Naive thymus-derived CD4-positive, alpha-beta T cell (primary cell): ENCODE measurements at regions not wholly inside any gene's neighbourhood (a gene's known extent, or its start where the extent isn't known, plus 50 kb on each side); places are given as distances from the start of the nearest gene placed in this dataset.
A peak's percentile ranks its signal among the peaks of the same experiment; 100 is the strongest.

ENCODE experiments used
- ATAC-seq: fragments of 150-1000 bp; cut with Tn5 transposase; 2 replicates; pipeline ENCODE4 v1.10.0; 2021; ENCODE audit warnings: mild to moderate bottlenecking, moderate library complexity
- CTCF ChIA-PET: fragments of 350-600 bp; sonication (Branson Sonifier 250); formaldehyde crosslinking; loops from one replicate; lab custom pipeline; 2021; ENCODE audit warnings: antibody characterized with exemption; lab: Charles Lee
- POLR2A ChIA-PET: fragments of 350-600 bp; sonication (Branson Sonifier 250); formaldehyde crosslinking; loops from one replicate; lab custom pipeline; 2021; ENCODE audit warnings: antibody characterized with exemption, inconsistent platforms; lab: Charles Lee
- DNase-seq, 9 donors: peaks; one replicate each; pipeline versions ENCODE4 v3.0.0 to v3.0.0-alpha.2; 2020 to 2022; ENCODE audit warnings: mixed read lengths in 1 of 9
- H3K27ac ChIP-seq: one replicate; pipeline ENCODE4 v1.7.0; 2013; ENCODE audit warnings: mild to moderate bottlenecking, low read depth, low read length, moderate library complexity
- H3K27me3 ChIP-seq, 2 donors: one replicate each; pipeline ENCODE4 v1.7.0; 2013; ENCODE audit warnings: low read length in 2 of 2, mild to moderate bottlenecking in 2 of 2, moderate library complexity in 2 of 2; ENCODE audit not compliant: control insufficient read depth in 2 of 2, insufficient read depth in 2 of 2
- H3K36me3 ChIP-seq, 3 experiments: 1 replicate in 2 of 3; 2 replicates in 1 of 3; pipeline ENCODE4 v1.7.0; 2013; ENCODE audit warnings: low read length in 3 of 3, mild to moderate bottlenecking in 3 of 3, moderate library complexity in 1 of 3; ENCODE audit not compliant: insufficient read depth in 3 of 3, control insufficient read depth in 2 of 3
- H3K4me1 ChIP-seq, 2 donors: one replicate each; pipeline ENCODE4 v1.7.0; 2013; ENCODE audit warnings: low read length in 2 of 2, mild to moderate bottlenecking in 2 of 2, moderate library complexity in 1 of 2; ENCODE audit not compliant: control insufficient read depth in 2 of 2, insufficient read depth in 2 of 2
- H3K4me3 ChIP-seq: 2 replicates; pipeline ENCODE4 v1.7.0; 2013; ENCODE audit warnings: mild to moderate bottlenecking, low read length
- H3K9me3 ChIP-seq, 3 experiments: 1 replicate in 2 of 3; 2 replicates in 1 of 3; pipeline ENCODE4 v1.7.0; 2013; ENCODE audit warnings: low read length in 3 of 3; ENCODE audit not compliant: control insufficient read depth in 2 of 3
- H3K27ac Mint-ChIP-seq, 9 donors: one replicate each; pipeline ENCODE4 v1.8.0; 2020 to 2022; ENCODE audit warnings: mixed read lengths in 9 of 9, mild to moderate bottlenecking in 8 of 9, moderate library complexity in 5 of 9, inconsistent platforms in 2 of 9
- H3K27me3 Mint-ChIP-seq, 5 donors: one replicate each; pipeline ENCODE4 v1.8.0; 2021 to 2022; ENCODE audit warnings: mixed read lengths in 5 of 5, mild to moderate bottlenecking in 1 of 5
- H3K36me3 Mint-ChIP-seq, 5 donors: one replicate each; pipeline ENCODE4 v1.8.0; 2020 to 2022; ENCODE audit warnings: mixed read lengths in 5 of 5, mild to moderate bottlenecking in 3 of 5, inconsistent platforms in 1 of 5
- H3K4me1 Mint-ChIP-seq, 7 donors: one replicate each; pipeline ENCODE4 v1.8.0; 2020 to 2022; ENCODE audit warnings: mixed read lengths in 7 of 7, mild to moderate bottlenecking in 3 of 7, inconsistent platforms in 1 of 7
- H3K4me3 Mint-ChIP-seq, 10 donors: one replicate each; pipeline ENCODE4 v1.8.0; 2020 to 2022; ENCODE audit warnings: mild to moderate bottlenecking in 10 of 10, mixed read lengths in 10 of 10, moderate library complexity in 6 of 10, inconsistent platforms in 2 of 10
- H3K9me3 Mint-ChIP-seq, 11 donors: one replicate each; pipeline ENCODE4 v1.8.0; 2020 to 2022; ENCODE audit warnings: mixed read lengths in 11 of 11, mild to moderate bottlenecking in 4 of 11, inconsistent platforms in 1 of 11, moderate library complexity in 1 of 11
- intact Hi-C, 2 donors: fragments of 100-400 bp; cut with micrococcal nuclease; formaldehyde crosslinking; loops; one replicate each; pipeline ENCODE4 v1.15.1; 2023

GRCh38 chr2:199581935-199582360 lies 124.2 kb upstream of the SATB2 start:
- no peaks in the 10 kb centered on the region for H3K4me1 ChIP-seq
- Mint-ChIP-seq H3K9me3 (no peaks in the 10 kb centered on the region), H3K4me3 (peak overlapping the region in 1 of 10 donors; percentile 44), H3K27ac (no peak overlapping the region), H3K27me3 (peaks cover 7 to 22% (median 12%) of the 10 kb centered on the region in 5 donors), H3K36me3 (no peaks in the 10 kb centered on the region), H3K4me1 (peaks cover 0 to 8% (median 0%) of the 10 kb centered on the region in 7 donors)
- POLR2A ChIA-PET: no interaction called here
- H3K36me3 ChIP-seq: no peaks in the 10 kb centered on the region
- H3K4me3 ChIP-seq: no peak overlapping the region
- CTCF ChIA-PET: no interaction called here
- no peaks in the 10 kb centered on the region for H3K9me3 ChIP-seq
- no peaks in the 10 kb centered on the region for H3K27me3 ChIP-seq
- no peak for DNase-seq
- ATAC-seq: no peak
- H3K27ac ChIP-seq: no peak overlapping the region
- intact Hi-C loops: no loop called here

- H3K9me3 Mint-ChIP-seq: no peaks in the 10 kb centered on the region
- Histone ChIP-seq H3K4me1 (no peaks in the 10 kb centered on the region), H3K9me3 (no peaks in the 10 kb centered on the region), H3K4me3 (no peak overlapping the region), H3K27me3 (no peaks in the 10 kb centered on the region), H3K36me3 (no peaks in the 10 kb centered on the region), H3K27ac (no peak overlapping the region)
- peaks cover 0 to 8% (median 0%) of the 10 kb centered on the region in 7 donors for H3K4me1 Mint-ChIP-seq
- peak overlapping the region in 2 of 10 donors; percentile 24 to 44 for H3K4me3 Mint-ChIP-seq
- no peaks in the 10 kb centered on the region for H3K36me3 Mint-ChIP-seq
- POLR2A ChIA-PET: no interaction called here
- CTCF ChIA-PET: no interaction called here
- H3K27me3 Mint-ChIP-seq: peaks cover 5 to 21% (median 12%) of the 10 kb centered on the region in 5 donors
- H3K27ac Mint-ChIP-seq: no peak overlapping the region
- ATAC-seq (no peak), DNase-seq (no peak)
- intact Hi-C loops: no loop called here
These were observed 123.7 kb upstream of the SATB2 start for GRCh38 chr2:199581408-199581807.

- no peak for ATAC-seq
- H3K27me3 Mint-ChIP-seq: peaks cover 5 to 18% (median 9%) of the 10 kb centered on the region in 5 donors
- no peak overlapping the region for H3K27ac ChIP-seq
- H3K36me3 Mint-ChIP-seq: no peaks in the 10 kb centered on the region
- no peaks in the 10 kb centered on the region for H3K9me3 ChIP-seq
- DNase-seq: no peak
- CTCF ChIA-PET: no interaction called here
- H3K4me1 ChIP-seq: no peaks in the 10 kb centered on the region
- H3K9me3 Mint-ChIP-seq: no peaks in the 10 kb centered on the region
- no peaks in the 10 kb centered on the region for H3K27me3 ChIP-seq
- POLR2A ChIA-PET: no interaction called here
- H3K4me3 ChIP-seq: no peak overlapping the region
- intact Hi-C loops: no loop called here
- no peak overlapping the region for H3K27ac Mint-ChIP-seq
- H3K4me3 Mint-ChIP-seq: no peak overlapping the region
- no peaks in the 10 kb centered on the region for H3K36me3 ChIP-seq
- H3K4me1 Mint-ChIP-seq: no peaks in the 10 kb centered on the region
These were observed 117.7 kb upstream of the SATB2 start for GRCh38 chr2:199575416-199575815.

DNA sequence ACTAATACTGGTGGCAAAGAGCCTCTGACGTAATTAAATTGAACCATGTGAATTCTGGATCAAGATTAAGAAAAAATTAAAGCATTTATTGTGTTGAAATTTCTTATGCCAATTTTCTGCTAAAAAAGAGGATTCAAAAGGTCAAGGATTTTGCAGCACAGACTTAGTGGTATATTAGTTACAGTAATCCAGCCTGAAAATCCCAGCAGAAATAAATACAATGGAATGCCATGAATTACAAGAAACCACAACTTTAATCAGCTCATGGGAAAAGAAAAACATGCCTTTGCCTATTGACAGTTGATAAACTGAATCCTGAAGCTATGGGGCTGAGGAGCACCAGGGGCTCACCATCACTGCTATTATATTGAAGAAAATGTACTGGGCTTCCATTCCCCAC lies 114.8 kb upstream of the SATB2 start:
- Mint-ChIP-seq H3K9me3 (no peaks in the 10 kb centered on the region), H3K27ac (no peak overlapping the region), H3K27me3 (peaks cover 5 to 25% (median 10%) of the 10 kb centered on the region in 5 donors), H3K36me3 (no peaks in the 10 kb centered on the region), H3K4me3 (no peak overlapping the region), H3K4me1 (no peaks in the 10 kb centered on the region)
- no peaks in the 10 kb centered on the region for H3K27me3 ChIP-seq
- ATAC-seq (no peak), DNase-seq (no peak)
- H3K4me1 ChIP-seq: no peaks in the 10 kb centered on the region
- no peaks in the 10 kb centered on the region for H3K36me3 ChIP-seq
- no peaks in the 10 kb centered on the region for H3K9me3 ChIP-seq
- H3K4me3 ChIP-seq: no peak overlapping the region
- POLR2A ChIA-PET: no interaction called here
- intact Hi-C loops: no loop called here
- H3K27ac ChIP-seq: no peak overlapping the region
- CTCF ChIA-PET: no interaction called here

- H3K27ac ChIP-seq: no peak overlapping the region
- no peak for DNase-seq
- H3K4me3 ChIP-seq: no peak overlapping the region
- Mint-ChIP-seq H3K27ac (no peak overlapping the region), H3K27me3 (peaks cover 5 to 28% (median 18%) of the 10 kb centered on the region in 5 donors), H3K9me3 (no peaks in the 10 kb centered on the region), H3K4me1 (no peaks in the 10 kb centered on the region), H3K4me3 (no peak overlapping the region), H3K36me3 (no peaks in the 10 kb centered on the region)
- H3K4me1 ChIP-seq: no peaks in the 10 kb centered on the region
- no peaks in the 10 kb centered on the region for H3K9me3 ChIP-seq
- no peaks in the 10 kb centered on the region for H3K36me3 ChIP-seq
- H3K27me3 ChIP-seq: no peaks in the 10 kb centered on the region
- ChIA-PET CTCF (no interaction called here), POLR2A (no interaction called here)
- no peak for ATAC-seq
- intact Hi-C loops: no loop called here
These were observed 113.2 kb upstream of the SATB2 start for GRCh38 chr2:199570934-199571333.

- no peak for ATAC-seq
- intact Hi-C loops: no loop called here
- no peak overlapping the region for H3K4me3 Mint-ChIP-seq
These were observed 111.6 kb upstream of the SATB2 start for GRCh38 chr2:199569336-199569735.

GRCh38 chr2:199558156-199558555 lies 100.4 kb upstream of the SATB2 start:
- no peaks in the 10 kb centered on the region for H3K36me3 Mint-ChIP-seq
- ATAC-seq (no peak), DNase-seq (no peak)
- no peaks in the 10 kb centered on the region for H3K27me3 Mint-ChIP-seq
- ChIA-PET CTCF (no interaction called here), POLR2A (no interaction called here)
- no peak overlapping the region for H3K4me3 ChIP-seq
- no peak overlapping the region for H3K27ac Mint-ChIP-seq
- H3K9me3 Mint-ChIP-seq: peaks cover 0 to 8% (median 2%) of the 10 kb centered on the region in 11 donors
- peaks cover 0 to 4% of the 10 kb centered on the region in 2 donors for H3K27me3 ChIP-seq
- no peaks in the 10 kb centered on the region for H3K4me1 ChIP-seq
- no peak overlapping the region for H3K27ac ChIP-seq
- no peaks in the 10 kb centered on the region for H3K9me3 ChIP-seq
- intact Hi-C loops: no loop called here
- H3K36me3 ChIP-seq: no peaks in the 10 kb centered on the region
- no peaks in the 10 kb centered on the region for H3K4me1 Mint-ChIP-seq
- H3K4me3 Mint-ChIP-seq: no peak overlapping the region

More at GRCh38 chr2:199569336-199569735, 111.6 kb upstream of the SATB2 start:
- no peaks in the 10 kb centered on the region for H3K36me3 Mint-ChIP-seq
- H3K4me1 Mint-ChIP-seq: no peaks in the 10 kb centered on the region
- Histone ChIP-seq H3K27me3 (no peaks in the 10 kb centered on the region), H3K4me3 (no peak overlapping the region), H3K4me1 (no peaks in the 10 kb centered on the region), H3K27ac (no peak overlapping the region), H3K36me3 (no peaks in the 10 kb centered on the region), H3K9me3 (no peaks in the 10 kb centered on the region)
- H3K27me3 Mint-ChIP-seq: peaks cover 5 to 27% (median 18%) of the 10 kb centered on the region in 5 donors
- DNase-seq: no peak
- ChIA-PET POLR2A (no interaction called here), CTCF (interaction anchor here (0.7 kb wide), 1 partner anchor 1808 kb away, joined by 3 read pairs; no protein-coding TSS in a partner anchor)
- H3K9me3 Mint-ChIP-seq: peaks cover 0 to 6% (median 0%) of the 10 kb centered on the region in 11 donors
- H3K27ac Mint-ChIP-seq: no peak overlapping the region
